GM12878 (cell line): ENCODE measurements at regions not wholly inside any gene's neighbourhood (a gene's known extent, or its start where the extent isn't known, plus 50 kb on each side); places are given as distances from the start of the nearest gene placed in this dataset.

Source experiments
- ATAC-seq: fragments of 200-7000 bp; cut with Tn5 transposase; 3 replicates; pipeline ENCODE4 v1.9.1; 2020; ENCODE audit warnings: mild to moderate bottlenecking, moderate library complexity
- BruUV-seq: library from RNA; stranded (reverse); fragments of 400-500 nt; replicated peaks from 2 replicates; lab custom pipeline; 2021; lab: Mats Ljungman, UMichigan
- CTCF ChIA-PET: fragments of 300-600 bp; sonication (Branson Sonifier 250); formaldehyde crosslinking; extraction: SDS; loops from one replicate; lab custom pipeline; 2021; ENCODE audit warnings: inconsistent platforms; lab: Yijun Ruan, JAX
- POLR2A ChIA-PET: fragments of 350-600 bp; formaldehyde crosslinking; extraction: SDS; loops from one replicate; lab custom pipeline; 2021; ENCODE audit warnings: inconsistent platforms; lab: Charles Lee
- RAD21 ChIA-PET: fragments of 300-600 bp; sonication (Branson Sonifier 250); formaldehyde crosslinking; loops from one replicate; lab custom pipeline; 2023; ENCODE audit warnings: antibody characterized with exemption; ENCODE audit not compliant: unreplicated experiment; lab: Charles Lee
- SMC1A ChIA-PET: fragments of 300-600 bp; sonication (Branson Sonifier 250); formaldehyde crosslinking; loops from one replicate; lab custom pipeline; 2023; ENCODE audit not compliant: unreplicated experiment, uncharacterized antibody; lab: Charles Lee
- DNase-seq: peaks from one replicate; pipeline ENCODE4 v3.0.0-alpha.2; 2011; ENCODE audit warnings: low read depth, low spot score
- FAIRE-seq: peaks from 3 replicates; lab custom pipeline; 2011; peaks lifted over from hg19 to GRCh38; lab: Jason Lieb, UNC
- H2AFZ ChIP-seq: 2 replicates; pipeline ENCODE4 v1.6.0; 2011; ENCODE audit warnings: low read depth, low read length, control low read depth; ENCODE audit not compliant: control insufficient read depth
- H3K27ac ChIP-seq: 2 replicates; pipeline ENCODE4 v1.5.1; 2011; ENCODE audit warnings: control low read depth; ENCODE audit not compliant: control insufficient read depth, insufficient read depth
- H3K27me3 ChIP-seq, 2 experiments: replicated peaks in 1 of 2; 2 replicates each; pipeline versions ENCODE4 v1.6.0 to v1.6.1; 2011; ENCODE audit warnings: low read length in 1 of 2; ENCODE audit not compliant: control insufficient read depth in 2 of 2, insufficient read depth in 2 of 2
- H3K36me3 ChIP-seq, 2 experiments: 2 replicates each; pipeline ENCODE4 v1.5.1; 2011; ENCODE audit warnings: low read length in 1 of 2; ENCODE audit not compliant: control insufficient read depth in 2 of 2, insufficient read depth in 2 of 2
- H3K4me1 ChIP-seq: 2 replicates; pipeline ENCODE4 v1.6.1; 2011; ENCODE audit warnings: mild to moderate bottlenecking, low read length, moderate library complexity, mixed read lengths; ENCODE audit not compliant: control insufficient read depth, insufficient read depth
- H3K4me2 ChIP-seq: 2 replicates; pipeline ENCODE4 v1.6.0; 2011; ENCODE audit warnings: control low read depth; ENCODE audit not compliant: control insufficient read depth, insufficient read depth
- H3K4me3 ChIP-seq: fragments of 200-600 bp; sonication (generic); 2 replicates; pipeline ENCODE4 v1.5.1; 2016
- H3K79me2 ChIP-seq: 2 replicates; pipeline ENCODE4 v1.6.0; 2011; ENCODE audit warnings: low read length; ENCODE audit not compliant: control insufficient read depth, insufficient read depth
- H3K9ac ChIP-seq: 2 replicates; pipeline ENCODE4 v1.8.0; 2011; ENCODE audit warnings: low read length, control low read depth, mixed read lengths; ENCODE audit not compliant: control insufficient read depth, insufficient read depth
- H3K9me3 ChIP-seq: replicated peaks from 3 replicates; pipeline ENCODE4 v1.5.1; 2011; ENCODE audit warnings: mild to moderate bottlenecking, low read length; ENCODE audit not compliant: control insufficient read depth, insufficient read depth
- H4K20me1 ChIP-seq: 2 replicates; pipeline ENCODE4 v1.6.0; 2011; ENCODE audit not compliant: control insufficient read depth, insufficient read depth
- BCL11A ChIP-seq: IDR thresholded peaks from 2 replicates; pipeline ENCODE4 v1.6.1; 2011; ENCODE audit warnings: low read depth, low read length
- CHD2 ChIP-seq: IDR thresholded peaks from 2 replicates; pipeline ENCODE4 v1.6.1; 2011; ENCODE audit warnings: low read depth, low read length, improper control_type of control experiment, borderline replicate concordance
- EGR1 ChIP-seq, 2 experiments: IDR thresholded peaks; 1 replicate in 1 of 2; 2 replicates in 1 of 2; pipeline ENCODE4 v1.6.1; 2011 to 2012; ENCODE audit warnings: low read depth in 2 of 2, low read length in 2 of 2, borderline replicate concordance in 1 of 2, mild to moderate bottlenecking in 1 of 2, moderate library complexity in 1 of 2
- IRF4 ChIP-seq: IDR thresholded peaks from 2 replicates; pipeline ENCODE4 v1.6.1; 2011; ENCODE audit warnings: low read depth, low read length
- MTA3 ChIP-seq: IDR thresholded peaks from 2 replicates; pipeline ENCODE4 v1.6.1; 2012; ENCODE audit warnings: low read length, inconsistent platforms, borderline replicate concordance
- MXI1 ChIP-seq: fragments of 150-350 bp; IDR thresholded peaks from 2 replicates; pipeline ENCODE4 v1.6.1; 2011; ENCODE audit warnings: low read depth, mild to moderate bottlenecking, inconsistent platforms, low read length, improper control_type of control experiment
- NBN ChIP-seq: fragments of 450-650 bp; IDR thresholded peaks from 2 replicates; pipeline ENCODE4 v1.6.1; 2016
- PAX8 ChIP-seq: fragments of 450-650 bp; IDR thresholded peaks from 2 replicates; pipeline ENCODE4 v1.6.1; 2017; ENCODE audit warnings: mild to moderate bottlenecking, moderate library complexity
- PKNOX1 ChIP-seq: fragments of 450-650 bp; IDR thresholded peaks from 2 replicates; pipeline ENCODE4 v1.6.1; 2016; ENCODE audit warnings: mild to moderate bottlenecking
- POLR2AphosphoS5 ChIP-seq: IDR thresholded peaks from 2 replicates; pipeline ENCODE4 v1.6.1; 2011; ENCODE audit warnings: mild to moderate bottlenecking, low read length, inconsistent platforms
- SMC3 ChIP-seq: IDR thresholded peaks from 2 replicates; pipeline ENCODE4 v1.6.1; 2011; ENCODE audit warnings: low read length, improper control_type of control experiment, borderline replicate concordance
- SREBF1 ChIP-seq: IDR thresholded peaks from 2 replicates; pipeline ENCODE4 v1.6.1; 2012; ENCODE audit warnings: mild to moderate bottlenecking, low read length
- SUZ12 ChIP-seq: fragments of 200-600 bp; sonication (generic); IDR thresholded peaks from one replicate; pipeline ENCODE4 v1.6.1; 2018; ENCODE audit warnings: antibody characterized with exemption, mild to moderate bottlenecking; ENCODE audit not compliant: unreplicated experiment
- TAF1 ChIP-seq: IDR thresholded peaks from 2 replicates; pipeline ENCODE4 v1.6.1; 2011; ENCODE audit warnings: mild to moderate bottlenecking, low read depth, low read length, borderline replicate concordance
- ZBED1 ChIP-seq: IDR thresholded peaks from 2 replicates; pipeline ENCODE4 v1.6.1; 2016; ENCODE audit warnings: borderline replicate concordance
- ZBTB4 ChIP-seq: fragments of 450-650 bp; formaldehyde crosslinking; IDR thresholded peaks from 2 replicates; pipeline ENCODE4 v1.4.0; 2022; ENCODE audit warnings: mild to moderate bottlenecking, moderate library complexity
- ZNF274 ChIP-seq: IDR thresholded peaks from one replicate; pipeline ENCODE4 v1.8.0; 2011; ENCODE audit not compliant: insufficient read length, insufficient read depth
- WGBS: methylation state at CpG from one replicate; pipeline ENCODE4 v1.1.6; 2016; ENCODE audit warnings: low lambda C conversion rate; ENCODE audit not compliant: insufficient replicate concordance, insufficient coverage; ENCODE audit errors: missing lambda C conversion rate; 5-methylcytosine and 5-hydroxymethylcytosine counted together
- in situ Hi-C: fragments of 300-500 bp; cut with MboI; formaldehyde crosslinking; loops from 9 replicates; pipeline ENCODE4 v1.14.3; 2018; ENCODE audit warnings: mixed read lengths
- intact Hi-C: fragments of 100-400 bp; cut with micrococcal nuclease; formaldehyde crosslinking; loops from one replicate; pipeline ENCODE4 v1.14.2; 2022; ENCODE audit not compliant: unreplicated experiment

GRCh38 chr6:23523771-23524170 lies 602.2 kb upstream of the NRSN1 start:
- H3K36me3 ChIP-seq: no peaks in the 10 kb centered on the region
- H3K4me1 ChIP-seq: no peaks in the 10 kb centered on the region
- ChIA-PET POLR2A (no interaction called here), RAD21 (no interaction called here), SMC1A (no interaction called here), CTCF (no interaction called here)
- no peaks in the 10 kb centered on the region for H3K27me3 ChIP-seq
- H4K20me1 ChIP-seq: no peaks in the 10 kb centered on the region
- no peaks in the 10 kb centered on the region for H3K79me2 ChIP-seq
- H3K9ac ChIP-seq: no peak overlapping the region
- no TSS peak for BruUV-seq
- no peak overlapping the region for H3K4me3 ChIP-seq
- no peaks in the 10 kb centered on the region for H3K9me3 ChIP-seq
- FAIRE-seq (no peak), ATAC-seq (no peak), DNase-seq (no peak)
- no peak overlapping the region for H3K27ac ChIP-seq
- TF ChIP-seq ZNF274 (no peak), BCL11A (no peak), CHD2 (no peak)
- WGBS: 3% methylated on average over 2 of the region's 2 CpGs
- H2AFZ ChIP-seq: no peak overlapping the region
- in situ Hi-C loops: no loop called here
- intact Hi-C loops: no loop called here
- no peak overlapping the region for H3K4me2 ChIP-seq

GRCh38 chr6:23524548-23524947 lies 601.5 kb upstream of the NRSN1 start:
- no TSS peak for BruUV-seq
- in situ Hi-C loops (no loop called here), intact Hi-C loops (no loop called here)
- H3K9me3 ChIP-seq: no peaks in the 10 kb centered on the region
- H4K20me1 ChIP-seq: no peaks in the 10 kb centered on the region
- H2AFZ ChIP-seq: no peak overlapping the region
- no peak overlapping the region for H3K4me3 ChIP-seq
- DNase-seq: no peak
- ChIA-PET SMC1A (interaction anchor here (0.6 kb wide), 1 partner anchor 120 kb away, joined by 3 read pairs; no protein-coding TSS in a partner anchor), RAD21 (interaction anchor here (0.6 to 0.9 kb wide), 3 partner anchors 9 to 1008 kb away, joined by 3 to 4 read pairs (median 3); no protein-coding TSS in a partner anchor), POLR2A (interaction anchor here (0.7 kb wide), 1 partner anchor 829 kb away, joined by 3 read pairs; no protein-coding TSS in a partner anchor), CTCF (no interaction called here)
- H3K27me3 ChIP-seq: no peaks in the 10 kb centered on the region
- no peak overlapping the region for H3K27ac ChIP-seq
- ATAC-seq: no peak
- H3K79me2 ChIP-seq: no peaks in the 10 kb centered on the region
- no peak overlapping the region for H3K4me2 ChIP-seq
- no peak overlapping the region for H3K9ac ChIP-seq
- no peak for FAIRE-seq
- H3K4me1 ChIP-seq: no peaks in the 10 kb centered on the region
- H3K36me3 ChIP-seq: no peaks in the 10 kb centered on the region
- TF ChIP-seq SREBF1: no peak
- no peak for TF ChIP-seq NBN
- no peak for TF ChIP-seq POLR2AphosphoS5
- TF ChIP-seq MTA3: no peak
- TF ChIP-seq PKNOX1: no peak
- no peak for TF ChIP-seq SUZ12
- no peak for TF ChIP-seq ZBTB4
- TF ChIP-seq EGR1 (IDR thresholded peaks at IDR 0.05; ENCODE audit: borderline replicate concordance in 1 of 2, low read depth in 2 of 2, low read length in 2 of 2): no peak
- TF ChIP-seq SMC3: no peak
- TF ChIP-seq BCL11A: no peak
- TF ChIP-seq IRF4: no peak
- TF ChIP-seq TAF1: no peak
- TF ChIP-seq ZBED1: no peak
- no peak for TF ChIP-seq PAX8
- TF ChIP-seq MXI1: no peak
